HG03520 (cell line): ENCODE measurements at regions not wholly inside any gene's neighbourhood (a gene's known extent, or its start where the extent isn't known, plus 50 kb on each side); places are given as distances from the start of the nearest gene placed in this dataset.
"Not testable (repeated sequence)": the region's sequence is repeated elsewhere in the genome, so short reads cannot be mapped to it uniquely, and the experiment has no call there.

Source experiments
- ATAC-seq: cut with Tn5 transposase; IDR thresholded peaks from one replicate; pipeline ENCODE4 v1.9.1; 2021; ENCODE audit warnings: mild to moderate bottlenecking, moderate library complexity; ENCODE audit not compliant: unreplicated experiment

DNA sequence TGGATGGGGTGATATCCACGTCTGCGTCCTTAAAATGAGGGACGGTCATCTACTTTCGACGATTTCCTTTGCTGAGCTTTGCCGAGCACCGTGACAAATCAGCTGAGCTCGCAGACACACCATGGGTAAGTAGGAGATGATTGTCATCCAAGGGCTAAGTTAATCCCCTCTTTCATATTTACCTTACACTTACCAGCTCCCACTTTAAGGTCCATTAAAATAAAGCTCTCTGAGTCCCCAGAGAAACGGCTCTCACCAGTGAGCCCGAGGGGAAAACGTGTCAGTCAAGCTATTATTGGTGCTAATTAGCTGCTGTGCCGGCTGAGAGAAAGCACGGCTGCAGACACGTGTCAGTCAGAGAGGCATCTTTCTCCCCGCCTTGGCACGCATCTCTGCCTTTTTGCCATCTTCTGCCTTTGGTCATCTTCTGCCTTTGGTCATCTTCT is 72.2 kb downstream of the CRLF2 start:
- no peak for ATAC-seq

GRCh38 chrX:1139185-1139500 is 73.3 kb downstream of the CRLF2 start:
- ATAC-seq, result no peak

DNA sequence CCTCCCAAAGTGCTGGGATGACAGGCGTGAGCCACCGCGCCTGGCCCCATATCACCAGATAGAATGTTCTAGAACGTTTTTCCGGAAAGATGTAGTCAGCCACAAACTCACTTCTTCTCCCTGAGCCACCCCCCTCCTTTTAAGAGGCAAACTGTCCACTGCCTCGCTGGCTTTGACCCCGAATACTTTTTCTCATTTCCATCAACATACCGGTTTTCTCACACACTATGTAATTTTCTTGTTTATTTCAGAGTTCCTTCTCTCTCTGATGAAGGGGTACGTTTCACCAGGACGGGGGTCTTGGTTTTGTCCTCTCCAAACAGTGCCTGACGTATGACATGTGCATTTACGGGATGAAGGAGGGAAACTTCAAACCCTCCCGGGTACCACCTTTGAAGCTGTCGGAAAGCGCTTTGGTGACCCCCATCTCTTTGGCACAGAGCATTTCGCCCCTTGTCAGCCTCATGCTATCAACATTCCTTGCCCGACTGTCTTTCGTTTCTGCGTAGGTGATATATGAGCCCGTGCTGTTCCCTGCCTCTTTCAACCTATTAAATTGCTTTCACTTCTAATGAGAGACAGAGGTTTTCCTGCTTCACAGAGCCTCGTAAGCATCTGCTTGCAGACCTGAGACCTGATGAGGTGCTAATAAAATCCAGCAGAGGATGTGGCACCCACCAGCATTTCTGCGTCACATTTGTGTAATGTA is 73.8 kb downstream of the CRLF2 start:
- no peak for ATAC-seq

GRCh38 chrX:1137531-1137930 is 74.9 kb downstream of the CRLF2 start:
- ATAC-seq, result no peak

- ATAC-seq, result not testable (repeated sequence)
Observed at GRCh38 chrX:1136582-1136981, 75.9 kb downstream of the CRLF2 start.

- no peak for ATAC-seq
Observed at GRCh38 chrX:1134976-1135375, 77.5 kb downstream of the CRLF2 start.

GRCh38 chrX:1134156-1134555 is 78.3 kb downstream of the CRLF2 start:
- no peak for ATAC-seq

DNA sequence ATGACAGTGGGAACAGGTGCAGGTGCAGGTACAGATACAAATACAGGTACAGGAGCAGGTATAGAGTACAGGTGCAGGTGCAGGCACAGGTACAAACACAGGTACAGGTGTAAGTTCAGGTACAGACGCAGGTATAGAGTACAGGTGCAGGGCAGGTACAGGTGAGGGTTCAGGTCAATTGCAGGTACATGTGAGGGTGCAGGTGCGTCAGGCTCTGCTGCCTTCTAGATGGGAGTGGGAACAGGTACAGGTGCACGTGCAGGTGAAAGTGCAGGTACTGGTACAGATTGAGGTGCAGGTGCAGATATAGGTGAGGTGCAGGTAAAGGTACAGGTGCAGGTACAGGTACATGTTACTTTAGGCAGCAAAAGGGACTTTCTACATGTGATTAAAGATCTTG is 85.7 kb downstream of the CRLF2 start:
- ATAC-seq, result no peak

GRCh38 chrX:1124531-1124930 is 87.9 kb downstream of the CRLF2 start:
- ATAC-seq, result no peak

DNA sequence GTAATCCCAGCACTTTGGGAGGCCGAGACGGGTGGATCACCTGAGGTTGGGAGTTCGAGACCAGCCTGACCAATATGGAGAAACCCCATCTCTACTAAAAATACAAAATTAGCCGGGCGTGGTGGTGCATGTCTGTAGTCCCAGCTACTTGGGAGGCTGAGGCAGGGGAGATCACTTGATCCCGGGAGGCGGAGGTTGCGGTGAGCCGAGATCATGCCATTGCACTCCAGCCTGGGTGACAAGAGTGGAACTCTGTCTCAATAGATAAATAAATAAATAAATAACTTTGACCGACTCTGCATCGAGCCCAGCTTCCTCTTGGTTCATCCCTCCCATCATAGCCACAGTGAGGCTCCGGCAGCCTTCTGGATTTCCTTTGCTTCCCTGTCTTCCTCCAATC is 89.6 kb downstream of the CRLF2 start:
- not testable (repeated sequence) for ATAC-seq

- no peak for ATAC-seq
Observed at GRCh38 chrX:1119275-1119674, 93.2 kb downstream of the CRLF2 start.

DNA sequence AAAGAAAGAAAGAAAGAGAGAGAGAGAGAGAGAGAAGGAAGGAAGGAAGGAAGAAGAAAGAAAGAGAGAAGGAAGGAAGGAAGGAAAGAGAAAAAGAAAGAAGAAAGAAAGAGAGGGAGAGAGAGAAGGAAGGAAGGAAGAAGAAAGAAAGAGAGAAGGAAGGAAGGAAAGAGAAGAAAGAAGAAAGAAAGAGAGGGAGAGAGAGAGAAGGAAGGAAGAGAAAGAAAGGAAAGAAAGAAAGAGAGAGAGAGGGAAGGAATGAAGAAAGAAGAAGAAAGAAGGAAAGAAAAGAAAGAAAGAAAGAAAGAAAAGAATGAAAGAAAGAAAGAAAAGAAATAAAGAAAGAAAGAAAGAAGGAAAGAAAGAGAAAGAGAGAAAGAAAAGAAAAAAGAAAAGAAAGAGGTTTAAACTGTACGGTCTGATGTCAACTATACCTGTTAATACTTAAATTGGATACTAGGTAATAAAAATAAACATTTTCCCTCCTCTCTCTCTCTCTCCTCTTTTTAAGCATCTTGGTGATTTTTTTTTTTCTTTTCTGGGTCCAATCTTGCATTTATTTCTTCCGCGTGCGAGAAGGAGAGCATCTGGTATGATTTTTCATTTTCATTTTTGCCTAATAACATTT is 93.8 kb downstream of the CRLF2 start:
- ATAC-seq, result no peak

GRCh38 chrX:1115411-1115810 is 97.0 kb downstream of the CRLF2 start:
- ATAC-seq, result not testable (repeated sequence)

DNA sequence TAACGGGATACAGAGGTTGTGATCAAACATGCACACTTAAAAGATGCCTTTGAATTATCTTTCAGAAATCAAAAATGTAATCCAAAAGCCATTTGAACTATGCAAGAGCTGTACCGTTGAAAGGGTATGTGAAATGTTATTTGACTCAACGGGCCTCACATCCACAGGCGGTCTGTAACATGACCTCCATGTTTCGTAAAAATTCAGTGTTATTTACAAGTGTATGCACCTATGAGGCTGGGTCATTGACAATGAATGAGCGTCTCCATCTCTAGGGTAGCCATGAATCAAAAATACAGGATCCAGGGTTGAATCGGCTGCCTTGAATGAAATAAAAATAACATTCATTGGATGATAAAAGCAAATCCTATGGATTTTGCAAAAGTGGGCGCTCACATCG is 100.1 kb downstream of the CRLF2 start:
- ATAC-seq, result no peak

DNA sequence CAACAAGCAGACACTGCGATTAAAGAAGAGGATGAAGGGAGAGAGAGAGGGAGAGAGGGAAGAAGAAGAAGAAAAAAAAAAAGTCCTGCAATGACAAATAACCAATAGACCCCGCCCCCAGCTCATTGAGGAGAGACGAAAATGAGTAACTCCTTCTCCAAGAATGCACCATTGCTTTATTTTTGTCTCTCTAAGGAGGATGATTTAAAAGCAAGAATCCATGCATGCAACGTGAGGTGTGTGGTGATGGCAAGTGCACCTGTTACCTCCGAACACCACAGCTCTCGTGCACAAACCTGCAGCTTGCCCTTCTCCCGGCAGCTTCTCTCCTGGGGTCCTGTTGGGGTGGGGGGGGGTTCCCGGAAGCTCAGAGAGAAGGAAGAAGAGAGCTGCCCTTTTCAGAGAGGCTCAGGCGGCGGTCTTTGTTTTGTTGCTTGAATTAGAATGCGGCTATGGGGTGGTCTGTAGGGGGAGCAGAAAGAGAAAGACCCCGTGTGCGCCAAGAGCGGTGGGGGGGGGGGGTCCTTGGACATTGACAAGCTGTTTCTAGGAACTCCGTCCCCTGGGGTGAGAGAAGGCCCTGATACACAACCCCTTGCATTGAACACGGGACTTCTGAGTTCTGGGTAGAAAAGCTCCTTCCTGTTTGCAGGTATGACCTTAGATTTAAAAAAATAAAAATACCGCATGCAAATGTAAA is 100.7 kb downstream of the CRLF2 start:
- no peak for ATAC-seq

DNA sequence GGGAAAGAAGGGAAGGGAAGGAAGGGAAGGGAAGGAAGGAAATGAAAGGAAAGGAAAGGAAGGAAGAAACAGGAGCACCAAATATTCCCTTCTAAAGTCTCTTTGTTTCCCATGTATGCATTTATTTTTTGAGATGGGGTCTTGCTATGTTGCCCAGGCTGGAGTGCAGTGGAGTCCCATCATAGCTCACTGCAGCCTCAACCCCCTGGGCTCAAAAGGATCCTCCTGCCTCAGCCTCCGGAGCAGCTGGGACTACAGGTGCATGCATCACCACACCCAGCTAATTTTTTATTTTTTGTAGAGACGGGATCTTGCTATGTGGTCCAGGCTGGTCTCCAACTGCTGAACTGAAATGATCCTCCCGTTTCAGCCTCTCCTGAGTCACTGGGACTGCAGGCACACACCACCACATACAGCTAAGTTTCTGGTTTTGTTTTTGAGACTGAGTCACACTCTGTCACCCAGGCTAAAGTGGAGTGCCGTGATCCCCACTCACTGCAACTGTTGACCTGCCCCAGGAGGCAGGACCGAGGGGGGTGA is 102.8 kb downstream of the CRLF2 start:
- ATAC-seq, result no peak

- no peak for ATAC-seq
Observed at GRCh38 chrX:1108501-1109445, 103.7 kb downstream of the CRLF2 start.

DNA sequence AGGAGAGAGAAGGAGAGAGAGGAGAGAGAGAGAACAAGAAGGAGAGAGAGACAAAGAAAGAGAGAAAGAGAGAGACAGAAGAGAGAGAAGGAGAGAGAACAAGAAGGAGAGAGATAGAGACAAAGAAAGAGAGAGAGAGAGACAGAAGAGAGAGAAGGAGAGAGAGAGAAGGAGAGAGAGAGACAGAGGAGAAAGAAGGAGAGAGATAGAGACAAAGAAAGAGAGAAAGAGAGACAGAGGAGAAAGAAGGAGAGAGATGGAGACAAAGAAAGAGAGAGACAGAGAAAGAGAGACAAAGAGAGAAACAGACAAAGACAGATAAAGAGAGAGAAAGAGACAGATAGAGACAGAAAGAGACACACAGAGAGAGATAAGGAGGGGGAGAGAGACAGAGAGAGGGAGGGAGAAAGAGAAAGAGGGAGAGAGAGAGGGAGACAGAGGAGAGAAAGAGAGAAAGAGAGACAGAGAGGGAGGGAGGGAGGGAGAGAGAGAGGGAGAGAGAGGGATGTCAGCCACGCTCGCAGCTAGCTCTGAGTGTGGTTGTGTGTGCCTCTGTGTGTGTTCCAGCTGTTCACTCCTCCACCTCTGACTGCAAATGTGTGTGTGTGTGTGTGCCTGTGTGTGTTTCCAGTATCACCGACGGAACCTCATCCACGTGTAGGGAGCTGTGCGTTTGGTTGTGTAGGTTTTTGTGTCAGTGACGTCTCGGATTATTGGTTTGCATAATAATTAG is 105.8 kb downstream of the CRLF2 start:
- no peak for ATAC-seq

- ATAC-seq, result no peak
Observed at GRCh38 chrX:1105671-1106419, 106.6 kb downstream of the CRLF2 start.
